Chondrocyte (in vitro differentiated cells): ENCODE measurements at regions not wholly inside any gene's neighbourhood (a gene's known extent, or its start where the extent isn't known, plus 50 kb on each side); places are given as distances from the start of the nearest gene placed in this dataset.

Source experiments
- DNase-seq: peaks from one replicate; pipeline ENCODE4 v3.0.0; 2021; ENCODE audit warnings: mixed read lengths, low spot score
- H3K27ac Mint-ChIP-seq: one replicate; pipeline ENCODE4 v1.8.0; 2021; ENCODE audit warnings: mild to moderate bottlenecking, moderate library complexity, mixed read lengths; ENCODE audit not compliant: unreplicated experiment
- H3K27me3 Mint-ChIP-seq: 2 replicates; pipeline ENCODE4 v1.8.0; 2021; ENCODE audit warnings: low read depth, mixed read lengths
- H3K36me3 Mint-ChIP-seq: 2 replicates; pipeline ENCODE4 v1.8.0; 2021; ENCODE audit warnings: low read depth, mixed read lengths
- H3K4me1 Mint-ChIP-seq: 2 replicates; pipeline ENCODE4 v1.8.0; 2021; ENCODE audit warnings: low read depth, mild to moderate bottlenecking, mixed read lengths
- H3K4me3 Mint-ChIP-seq: one replicate; pipeline ENCODE4 v1.8.0; 2021; ENCODE audit warnings: mild to moderate bottlenecking, moderate library complexity, mixed read lengths; ENCODE audit not compliant: unreplicated experiment
- H3K9me3 Mint-ChIP-seq: 2 replicates; pipeline ENCODE4 v1.8.0; 2021; ENCODE audit warnings: low read depth, mixed read lengths
- CTCF ChIP-seq: fragments of 200-600 bp; sonication (generic); IDR thresholded peaks from 2 replicates; pipeline ENCODE4 v1.5.0; 2021; ENCODE audit warnings: antibody characterized with exemption, mild to moderate bottlenecking, moderate library complexity

GRCh38 chr1:62978741-62979140 is 194.8 kb downstream of the ATG4C start:
- Mint-ChIP-seq H3K4me3 (no peak overlapping the region), H3K27ac (no peak overlapping the region), H3K4me1 (peaks cover 6% of the 10 kb centered on the region), H3K9me3 (no peaks in the 10 kb centered on the region), H3K27me3 (peaks cover 6% of the 10 kb centered on the region), H3K36me3 (no peaks in the 10 kb centered on the region)
- no peak for DNase-seq
- no peak for TF ChIP-seq CTCF

GRCh38 chr1:62981434-62981833 is 197.5 kb downstream of the ATG4C start:
- no peak overlapping the region for H3K4me3 Mint-ChIP-seq
- H3K4me1 Mint-ChIP-seq, result peaks cover 6% of the 10 kb centered on the region
- no peak overlapping the region for H3K27ac Mint-ChIP-seq
- no peaks in the 10 kb centered on the region for H3K9me3 Mint-ChIP-seq
- no peak for TF ChIP-seq CTCF
- DNase-seq, result no peak
- peaks cover 4% of the 10 kb centered on the region for H3K27me3 Mint-ChIP-seq
- no peaks in the 10 kb centered on the region for H3K36me3 Mint-ChIP-seq

GRCh38 chr1:62988867-62989266 is 204.9 kb downstream of the ATG4C start:
- Mint-ChIP-seq H3K4me1 (no peaks in the 10 kb centered on the region), H3K9me3 (no peaks in the 10 kb centered on the region), H3K4me3 (no peak overlapping the region), H3K36me3 (peaks cover 4% of the 10 kb centered on the region), H3K27ac (no peak overlapping the region), H3K27me3 (peaks cover 52% of the 10 kb centered on the region)
- no peak for TF ChIP-seq CTCF
- DNase-seq, result no peak

GRCh38 chr1:62989497-62989896 is 205.6 kb downstream of the ATG4C start:
- no peaks in the 10 kb centered on the region for H3K4me1 Mint-ChIP-seq
- DNase-seq, result no peak
- H3K27ac Mint-ChIP-seq, result no peak overlapping the region
- peaks cover 52% of the 10 kb centered on the region for H3K27me3 Mint-ChIP-seq
- no peak overlapping the region for H3K4me3 Mint-ChIP-seq
- TF ChIP-seq CTCF, result peak; percentile 67
- H3K9me3 Mint-ChIP-seq, result no peaks in the 10 kb centered on the region
- peaks cover 4% of the 10 kb centered on the region for H3K36me3 Mint-ChIP-seq

- Mint-ChIP-seq H3K36me3 (peaks cover 4% of the 10 kb centered on the region), H3K27me3 (peaks cover 48% of the 10 kb centered on the region), H3K4me3 (no peak overlapping the region), H3K27ac (no peak overlapping the region), H3K4me1 (no peaks in the 10 kb centered on the region), H3K9me3 (no peaks in the 10 kb centered on the region)
- no peak for DNase-seq
- TF ChIP-seq CTCF, result no peak
Observed at GRCh38 chr1:62991152-62991551, 207.2 kb downstream of the ATG4C start.
